NCI-H524 (cell line): ENCODE measurements at regions not wholly inside any gene's neighbourhood (a gene's known extent, or its start where the extent isn't known, plus 50 kb on each side); places are given as distances from the start of the nearest gene placed in this dataset.

ENCODE experiments used
- DNase-seq, 2 experiments: peaks; one replicate each; lab custom pipeline; 2025; lab: John Stamatoyannopoulos, UW

DNA sequence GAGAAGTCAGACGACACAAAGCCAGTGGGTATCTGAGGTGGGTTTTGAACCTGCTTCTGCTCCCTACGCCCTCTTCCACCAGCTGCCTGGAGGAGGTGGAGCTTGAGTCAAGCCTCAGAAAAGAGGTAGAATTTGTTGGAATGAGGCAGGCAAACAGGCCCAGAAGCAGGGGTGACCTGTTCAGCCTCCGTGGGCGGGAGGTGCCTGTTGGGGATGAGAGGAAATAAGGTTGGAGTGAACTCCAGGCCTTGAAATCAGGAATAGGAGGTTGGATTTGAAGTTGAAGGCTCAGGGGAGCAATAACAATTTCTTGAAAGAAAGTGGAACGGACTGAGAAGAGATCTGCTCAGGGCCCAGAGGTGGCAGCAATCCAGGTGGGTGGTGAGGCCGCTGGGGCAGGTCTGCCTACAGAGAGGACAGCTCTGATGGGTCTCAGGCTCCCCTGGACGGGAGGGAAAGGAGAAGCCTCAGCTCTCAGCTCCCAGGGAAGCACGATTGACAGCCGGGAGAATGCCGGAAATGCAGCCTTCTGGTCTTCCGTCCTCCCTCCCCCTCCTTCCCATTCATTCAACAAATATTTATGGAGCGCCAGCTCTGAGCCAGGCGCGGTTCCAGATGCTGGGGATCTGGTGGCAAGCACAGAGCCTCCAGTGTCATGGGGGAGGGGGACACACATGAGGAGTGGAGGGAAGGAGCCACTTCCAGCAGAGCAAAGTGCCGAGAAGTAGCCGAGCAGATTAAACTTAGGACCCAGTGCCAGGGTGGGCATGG, 61.9 kb upstream of the CIBAR2 start:
- DNase-seq: peak in 1 of 2 experiments; percentile 70

DNA sequence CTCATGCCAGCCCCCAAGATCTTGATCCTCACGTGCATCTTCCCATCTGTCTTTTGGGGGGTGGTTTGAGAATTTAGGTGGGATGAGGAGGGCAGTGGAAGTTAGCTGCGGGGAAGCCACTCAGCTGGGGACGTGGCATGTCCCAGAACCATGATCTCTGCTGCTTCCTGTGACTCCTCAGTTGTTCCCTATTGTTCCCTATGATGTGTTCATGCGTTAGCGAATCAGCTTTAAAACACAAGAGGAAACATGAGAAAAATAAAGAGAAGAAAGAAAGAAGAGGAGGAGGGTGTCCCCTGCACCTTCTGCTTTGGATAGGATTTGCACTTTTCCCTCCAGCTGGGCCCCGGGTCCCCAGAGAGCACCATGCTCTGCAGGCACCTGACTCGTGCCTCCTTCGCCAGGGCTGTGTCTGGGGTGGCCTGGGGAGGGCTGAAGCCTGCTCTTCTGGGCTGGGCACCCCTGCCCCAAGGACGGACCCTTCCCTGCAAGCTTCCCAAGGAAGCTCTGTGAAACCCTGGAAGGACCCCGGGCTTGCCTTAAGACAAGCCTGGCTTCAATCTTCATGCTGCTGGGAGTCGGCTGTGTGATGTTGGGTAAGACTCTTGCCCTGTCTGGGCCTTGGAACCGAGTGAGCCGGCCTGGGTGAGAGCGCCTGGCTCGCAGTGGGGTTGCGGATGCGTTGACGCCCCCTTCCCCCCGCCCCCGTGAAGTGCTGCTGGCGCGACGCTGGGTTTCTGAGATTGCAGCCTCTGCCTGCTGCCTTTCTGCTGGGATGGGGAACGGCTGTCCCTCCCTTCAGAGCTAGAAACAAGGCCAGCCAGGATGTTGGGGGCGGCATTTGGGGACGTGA, 62.8 kb upstream of the CIBAR2 start:
- DNase-seq: peak in 1 of 2 experiments; percentile 46

DNA sequence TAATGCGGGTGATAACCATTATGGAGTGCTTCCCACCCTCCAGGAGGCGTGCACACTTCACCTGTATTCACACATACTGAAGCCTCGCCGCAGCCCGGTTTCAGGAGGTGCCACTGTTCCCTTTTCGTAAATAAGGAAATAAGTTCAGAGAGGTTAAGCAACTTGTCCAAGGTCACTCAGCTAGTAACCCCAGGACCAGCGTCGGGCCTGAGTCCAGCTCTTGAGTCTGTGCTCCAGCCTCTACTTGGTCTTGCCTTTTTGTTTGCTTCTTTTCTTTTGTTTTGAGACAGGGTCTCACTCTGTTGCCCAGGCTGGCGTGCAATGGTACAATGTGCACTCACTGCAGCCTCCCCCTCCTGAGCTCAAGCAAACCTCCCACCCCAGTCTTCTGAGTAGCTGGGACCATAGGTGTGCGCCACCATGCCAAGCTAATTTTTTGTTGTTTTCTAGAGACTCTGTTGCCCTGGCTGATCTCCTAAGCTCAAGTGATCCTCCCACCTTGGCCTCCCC, 63.5 kb upstream of the CIBAR2 start:
- no peak for DNase-seq

DNA sequence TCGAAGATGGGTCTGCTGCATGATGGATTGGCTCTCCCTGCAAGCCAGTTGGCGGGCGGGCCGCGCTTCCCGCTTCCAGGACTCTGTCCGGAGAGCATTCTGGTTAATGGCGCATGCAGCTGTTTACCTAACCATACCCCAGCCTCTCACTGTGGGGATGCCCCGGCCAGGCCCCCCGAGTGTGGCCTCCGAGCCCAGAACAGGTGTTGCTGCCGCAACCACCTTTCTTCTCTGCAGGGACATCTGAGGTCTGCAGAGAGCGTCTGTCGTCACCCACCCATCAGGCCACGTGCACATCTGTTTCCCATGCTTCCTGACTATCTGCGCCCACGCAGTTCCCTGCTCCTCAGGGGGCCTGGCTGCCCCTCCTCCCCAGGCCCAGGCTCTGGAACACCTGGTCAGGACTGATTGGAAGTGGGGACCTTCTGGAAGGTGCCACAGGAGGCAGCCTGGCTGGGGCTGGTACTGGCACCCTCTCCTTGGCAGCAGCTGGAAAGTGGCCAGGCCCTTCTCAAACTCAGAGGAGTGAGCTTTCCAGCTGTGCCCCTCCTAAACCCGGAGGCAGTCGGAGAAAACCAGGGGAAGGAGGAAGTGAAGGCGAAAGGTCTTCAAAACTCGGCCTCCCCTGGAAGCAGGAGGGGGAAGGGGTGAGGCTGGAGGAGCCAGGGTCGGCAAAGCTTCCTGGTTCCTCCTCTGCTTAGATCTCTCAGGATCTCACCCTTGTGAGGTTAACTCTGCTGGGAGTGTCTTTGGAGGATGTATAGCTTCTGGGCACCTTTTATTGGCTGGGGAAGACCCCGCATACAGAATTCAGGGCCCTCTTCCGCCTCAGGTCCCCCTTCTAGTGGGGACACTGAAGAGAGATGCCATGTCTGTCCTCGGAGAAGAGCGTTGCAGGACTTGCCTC, 64.5 kb upstream of the CIBAR2 start:
- DNase-seq: peak; percentile 43 to 80

DNA sequence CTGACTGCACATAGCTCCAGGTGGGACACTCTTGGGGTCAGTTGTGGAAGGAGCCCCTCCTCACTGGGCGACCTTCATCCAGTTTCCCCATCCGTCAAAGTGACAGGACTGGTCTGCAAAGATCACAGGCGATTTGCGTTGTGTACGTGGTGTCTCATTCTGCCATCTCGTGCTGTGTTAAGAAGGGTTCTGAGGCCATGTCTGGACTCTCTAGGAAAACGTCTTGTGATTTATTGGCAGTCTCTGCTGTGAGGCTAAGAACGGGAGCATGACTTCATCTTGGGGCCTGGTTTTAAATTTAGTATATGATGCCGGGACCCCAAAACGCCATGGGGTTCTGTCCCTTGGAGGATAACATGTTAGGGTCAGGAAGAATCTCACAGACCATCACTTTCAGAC, 65.2 kb upstream of the CIBAR2 start:
- no peak for DNase-seq

DNA sequence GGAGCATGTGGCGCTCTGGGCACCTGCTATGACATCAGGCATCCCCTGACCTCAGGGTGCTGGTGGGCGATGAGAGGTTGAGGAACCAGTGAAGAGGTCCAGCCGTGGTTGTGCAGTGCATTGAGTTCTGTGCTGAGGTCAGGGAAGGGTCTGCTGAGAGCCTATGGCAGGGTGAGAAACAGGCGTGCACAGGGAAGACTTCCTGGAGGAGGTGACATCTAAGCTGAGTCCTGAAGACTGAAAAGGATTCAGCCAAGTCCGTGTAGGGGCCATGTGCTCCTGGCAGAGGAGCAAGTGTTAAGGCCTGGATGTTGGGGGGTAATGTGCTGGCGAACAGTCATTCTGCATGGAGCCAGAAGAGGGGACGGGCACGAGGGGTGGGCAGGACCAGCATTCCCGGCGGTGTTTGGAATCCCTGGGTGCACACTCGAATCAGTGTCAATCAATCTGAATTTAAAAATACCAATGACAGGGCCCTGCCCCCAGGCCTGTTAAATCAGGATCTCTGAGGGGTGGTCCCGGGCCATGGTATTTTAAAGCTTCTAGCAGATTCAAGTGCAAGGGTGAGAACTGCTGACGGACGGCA, 65.8 kb upstream of the CIBAR2 start:
- no peak for DNase-seq

DNA sequence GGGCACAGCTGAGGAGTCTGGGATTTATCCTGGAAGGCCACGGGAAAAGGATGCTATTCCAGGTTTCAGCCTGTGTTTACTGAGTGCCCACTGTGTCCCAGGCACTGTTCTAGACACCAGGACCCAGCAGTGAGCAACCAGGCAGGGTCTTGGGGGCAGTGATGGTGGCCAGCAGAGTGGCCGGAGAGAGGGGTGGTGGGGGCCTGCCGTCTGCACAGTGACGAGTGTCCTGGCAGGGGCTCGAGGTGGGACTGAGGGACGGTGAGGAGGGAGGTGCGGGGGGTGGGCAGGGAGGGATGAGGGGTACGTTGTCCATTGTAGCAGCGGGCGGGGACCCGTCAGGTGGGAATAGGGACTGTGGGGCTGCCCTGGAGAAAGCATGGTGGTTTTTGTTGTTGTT, 66.3 kb upstream of the CIBAR2 start:
- DNase-seq: no peak

DNA sequence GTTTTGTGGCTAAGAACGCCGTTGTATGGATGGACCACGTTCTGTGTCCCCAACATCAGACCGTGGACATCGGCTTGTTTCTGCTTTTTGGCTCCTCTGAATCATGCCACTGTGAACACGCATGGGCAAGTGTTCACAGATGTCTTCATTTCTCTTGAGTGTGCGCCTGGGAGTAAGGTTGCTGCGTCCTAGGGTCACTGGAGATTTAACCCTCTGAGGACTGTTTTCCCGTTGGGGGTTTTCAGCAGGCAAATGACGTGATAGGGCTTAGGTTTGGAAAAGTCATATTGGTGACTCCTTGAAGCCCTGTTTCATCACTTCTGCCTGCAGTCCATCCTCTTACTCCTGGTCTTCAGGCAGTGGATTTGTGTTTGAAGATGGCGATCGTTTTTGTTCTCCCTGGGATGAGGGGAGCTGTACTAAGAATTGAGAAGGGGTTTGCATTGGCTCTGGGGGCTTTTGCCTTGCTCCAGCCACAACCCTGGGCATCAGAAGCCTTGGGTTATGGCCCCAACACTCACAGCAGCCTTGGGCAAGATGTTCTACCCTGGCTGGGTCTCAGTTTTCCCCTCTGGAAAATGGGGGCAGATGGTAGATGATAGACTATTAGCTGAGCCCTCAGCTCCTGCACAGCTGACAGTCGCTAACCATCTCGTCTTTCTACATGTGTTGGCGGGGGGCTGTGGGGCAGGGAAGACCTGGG, 67.2 kb upstream of the CIBAR2 start:
- DNase-seq: no peak

DNA sequence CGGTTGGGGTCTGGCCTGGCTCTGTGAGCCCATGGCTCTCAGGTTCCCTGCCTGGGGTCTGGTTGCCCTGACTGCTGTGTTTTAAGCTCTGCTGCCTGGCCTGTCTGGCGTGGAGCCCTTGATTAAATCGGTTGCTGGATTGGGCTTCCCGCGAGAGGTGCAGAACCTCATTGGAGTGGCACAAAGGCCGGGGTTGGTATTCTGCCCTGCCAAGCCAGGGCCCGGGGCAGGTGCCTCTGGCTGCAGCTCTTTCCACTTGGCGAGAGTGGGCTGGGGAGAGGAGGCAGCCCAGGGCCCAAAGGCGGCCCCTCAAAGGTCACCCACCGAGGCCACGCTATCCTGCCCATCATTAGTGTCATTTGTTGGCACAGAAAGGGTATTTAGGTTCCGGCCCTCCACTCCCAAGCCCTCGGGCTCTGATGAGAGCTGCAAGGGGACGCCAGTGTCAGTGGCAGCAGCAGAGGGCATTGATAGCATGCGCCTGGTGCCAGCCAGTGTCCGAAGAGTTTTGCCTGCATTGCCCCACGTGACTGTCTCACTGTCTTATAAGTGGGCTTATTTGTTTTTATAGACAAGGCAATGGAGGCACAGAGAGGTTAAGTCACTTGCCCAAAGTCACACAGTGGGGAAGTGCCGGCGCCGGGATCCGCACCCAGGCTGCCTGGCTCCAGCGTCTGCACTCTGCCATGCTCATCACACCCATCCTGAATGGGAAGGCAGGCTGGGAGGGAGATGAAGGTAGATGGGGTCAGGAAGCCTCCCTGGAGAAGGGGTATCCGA, 68.0 kb upstream of the CIBAR2 start:
- DNase-seq: no peak

DNA sequence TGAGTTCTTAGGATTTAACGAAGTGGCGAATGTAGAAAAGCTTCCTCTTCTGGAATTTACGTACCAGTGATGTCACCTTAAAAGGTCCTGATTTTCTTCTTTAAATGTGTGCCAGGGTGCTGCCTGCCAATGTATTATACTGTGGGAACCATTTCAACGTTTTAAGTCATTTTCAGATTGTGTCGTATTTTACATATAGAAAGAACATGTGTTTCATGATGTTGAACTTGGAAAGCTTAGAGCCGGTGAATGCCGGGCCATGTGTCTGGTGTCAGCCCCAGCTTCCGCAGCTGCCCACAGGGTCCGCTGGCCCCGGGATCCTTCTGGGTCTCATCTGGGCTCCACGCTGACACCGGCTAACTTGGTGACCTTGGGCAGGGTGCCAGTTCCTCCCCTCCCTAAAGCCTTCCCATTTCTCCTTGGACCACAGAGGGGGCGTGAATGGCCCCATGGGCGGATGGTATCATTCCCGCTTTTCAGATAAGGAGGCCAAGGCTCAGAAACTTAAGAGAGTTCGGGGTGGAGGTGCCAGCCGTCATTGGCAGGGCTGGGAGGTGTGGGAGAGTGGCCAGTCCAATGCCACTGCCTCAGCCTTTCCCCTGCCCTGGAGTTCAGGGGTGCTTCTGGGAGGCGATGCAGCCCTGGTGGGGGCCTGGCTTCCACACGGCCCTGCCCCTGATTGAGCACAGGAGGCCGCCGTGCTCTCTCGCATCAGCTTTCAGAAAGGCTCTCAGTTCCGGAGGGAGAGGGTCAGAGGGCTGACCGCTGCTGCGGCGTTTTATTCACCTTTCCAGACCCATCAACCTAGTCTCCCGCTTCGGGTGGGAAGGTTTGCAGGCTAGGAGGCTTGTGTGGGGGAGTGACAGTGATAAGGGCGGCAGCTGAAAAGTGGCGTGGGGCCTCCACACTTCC, 68.8 kb upstream of the CIBAR2 start:
- no peak for DNase-seq

DNA sequence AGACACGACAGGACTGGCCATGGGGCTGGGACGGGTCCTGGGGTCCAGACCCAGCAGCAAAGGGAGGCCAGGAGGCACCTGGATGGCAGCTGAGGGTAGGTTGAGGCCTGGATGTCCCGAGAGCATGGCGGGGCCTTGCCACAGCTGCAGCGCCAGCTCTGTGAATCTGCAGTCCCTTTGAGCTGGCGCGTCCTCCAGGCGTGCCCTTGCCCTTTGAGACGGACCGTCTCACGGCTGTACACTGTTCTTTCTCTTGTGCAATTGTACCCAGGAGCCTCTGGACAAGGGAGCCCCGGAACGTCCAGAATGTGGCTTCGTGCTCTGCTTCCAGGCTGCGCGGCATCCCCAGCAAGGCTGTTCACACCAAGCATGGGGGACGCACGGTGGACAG, 69.5 kb upstream of the CIBAR2 start:
- DNase-seq: no peak

DNA sequence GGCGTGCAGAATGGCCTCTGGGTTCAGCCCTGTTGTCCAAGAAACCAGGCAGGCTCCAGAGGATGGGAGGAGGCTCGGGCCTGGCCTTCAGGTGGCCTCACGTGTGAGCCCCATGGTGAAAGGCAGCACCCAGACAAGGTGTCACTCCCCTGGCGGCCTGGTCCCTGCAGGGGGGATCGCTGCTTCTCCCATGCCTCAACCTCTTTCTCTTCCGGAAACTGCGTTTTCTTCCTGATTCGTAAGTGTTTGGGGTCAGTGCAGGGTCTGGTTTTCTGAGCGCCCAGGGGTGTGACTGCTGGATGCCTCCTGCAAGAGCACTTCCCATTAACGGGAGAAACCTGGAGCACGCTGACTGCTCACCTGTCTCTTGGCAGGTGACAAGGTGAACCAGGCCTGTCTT, 70.0 kb upstream of the CIBAR2 start:
- DNase-seq: no peak

DNA sequence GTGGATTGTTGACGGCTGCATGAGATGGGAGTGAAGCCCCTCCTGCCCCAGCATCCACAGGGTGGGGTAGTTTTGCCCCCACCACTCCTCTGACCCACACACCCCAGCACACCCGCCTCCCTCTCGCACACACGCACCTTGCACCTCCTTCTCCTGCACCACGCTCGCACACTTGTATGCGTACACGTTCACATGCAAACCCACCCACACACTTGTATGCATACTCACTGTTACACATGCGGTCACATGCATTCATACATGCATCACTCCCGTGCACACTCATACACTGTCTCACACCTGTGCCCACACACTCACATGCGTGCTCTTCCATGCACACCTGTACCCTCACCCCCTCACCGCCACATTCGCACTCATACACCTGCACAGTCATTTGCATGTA, 70.5 kb upstream of the CIBAR2 start:
- no peak for DNase-seq

DNA sequence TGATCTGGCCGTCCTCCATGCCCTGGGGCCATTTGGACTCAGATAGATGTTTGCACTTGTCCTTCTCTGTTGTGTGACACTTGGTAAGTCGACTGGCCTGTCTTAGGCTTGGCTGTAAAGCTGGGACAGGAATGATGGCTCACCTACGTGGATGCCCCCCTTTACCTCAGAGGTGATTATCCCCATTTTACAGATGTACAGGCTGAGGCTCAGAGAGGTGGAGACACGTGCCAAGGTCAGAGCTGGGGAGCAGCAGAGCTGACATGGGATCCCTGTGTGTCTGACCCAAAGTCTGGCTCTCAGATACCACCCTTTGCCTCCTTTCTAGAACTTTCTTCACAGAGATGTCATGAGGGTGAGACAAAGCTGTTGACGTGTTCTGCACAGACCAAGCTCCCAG, 71.3 kb upstream of the CIBAR2 start:
- DNase-seq: no peak

DNA sequence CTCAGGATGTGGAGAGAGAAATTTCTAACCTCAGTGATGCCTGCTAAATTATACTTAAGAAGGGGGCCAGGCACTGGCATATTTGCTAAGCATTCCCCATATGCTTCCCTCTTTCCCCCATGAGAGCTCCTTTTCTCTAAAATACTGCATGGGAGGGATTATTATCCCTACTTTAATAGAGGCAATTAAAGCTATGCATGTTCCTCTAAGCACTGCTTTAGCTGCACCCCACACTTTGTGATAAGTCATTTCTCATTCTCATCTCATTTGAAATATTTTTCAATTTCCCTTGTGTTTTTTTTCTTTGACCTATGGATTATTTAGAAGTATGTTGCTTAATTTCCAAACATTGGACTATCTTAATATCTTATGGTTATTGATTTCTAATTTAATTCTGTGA, 72.1 kb upstream of the CIBAR2 start:
- DNase-seq: no peak

DNA sequence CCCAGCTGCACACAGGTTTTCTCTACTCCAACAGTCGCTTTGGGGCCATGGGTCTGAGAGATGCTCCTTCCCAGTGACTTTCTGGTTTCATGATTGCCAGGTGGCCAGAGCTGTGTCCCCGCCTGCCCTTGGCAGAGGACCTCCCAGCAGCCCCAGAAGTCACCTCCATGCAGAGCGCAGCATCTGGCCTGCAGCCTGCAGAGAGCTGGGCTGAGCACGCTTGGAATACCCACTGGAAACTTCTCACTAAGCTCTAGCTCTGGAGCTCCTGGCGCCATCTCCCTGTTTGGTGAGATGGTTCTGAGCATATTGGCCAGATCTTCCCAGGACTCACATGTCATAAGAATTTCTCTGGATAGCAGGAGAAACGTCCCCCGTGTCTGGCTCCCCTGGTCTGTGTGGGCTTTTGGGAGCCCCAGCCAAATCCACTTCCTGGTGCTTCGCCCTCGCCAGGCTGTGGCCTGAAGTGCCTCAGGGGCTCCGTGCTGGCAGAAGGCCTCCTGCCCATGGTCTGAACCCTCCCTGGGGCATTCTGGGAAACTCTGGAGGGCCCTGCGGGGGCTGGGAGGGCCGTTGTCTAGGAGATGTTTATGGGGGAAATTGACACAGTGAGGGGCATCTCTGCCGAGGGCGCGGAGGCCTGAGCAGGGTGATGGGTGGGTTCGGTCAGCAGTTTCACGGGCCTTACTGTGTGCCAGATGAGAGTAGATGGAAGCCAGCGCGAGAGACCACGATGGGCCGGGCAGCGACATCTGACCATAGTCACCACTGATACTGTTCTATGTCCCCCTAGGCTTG, 73.2 kb upstream of the CIBAR2 start:
- no peak for DNase-seq

DNA sequence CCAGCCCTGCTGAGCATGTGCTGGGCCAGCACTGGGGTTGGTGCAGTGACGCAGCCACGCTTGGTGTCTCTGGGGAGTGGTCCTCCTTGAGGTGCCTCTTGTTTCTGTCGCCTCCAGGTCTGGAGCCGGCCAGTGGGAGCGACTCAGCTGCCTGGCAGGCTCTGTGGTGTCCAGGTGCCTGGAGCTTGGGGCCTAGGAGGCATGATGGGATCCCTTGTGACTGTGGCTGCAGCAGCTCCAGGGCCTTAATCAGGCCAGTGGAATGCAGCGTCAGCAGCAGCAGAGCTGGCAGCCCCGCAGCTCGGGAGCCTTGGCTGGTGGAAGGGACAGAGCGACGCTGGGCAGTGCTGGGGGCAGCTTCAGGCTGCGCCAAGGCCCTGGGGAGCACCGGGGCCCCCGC, 74.7 kb upstream of the CIBAR2 start:
- no peak for DNase-seq

DNA sequence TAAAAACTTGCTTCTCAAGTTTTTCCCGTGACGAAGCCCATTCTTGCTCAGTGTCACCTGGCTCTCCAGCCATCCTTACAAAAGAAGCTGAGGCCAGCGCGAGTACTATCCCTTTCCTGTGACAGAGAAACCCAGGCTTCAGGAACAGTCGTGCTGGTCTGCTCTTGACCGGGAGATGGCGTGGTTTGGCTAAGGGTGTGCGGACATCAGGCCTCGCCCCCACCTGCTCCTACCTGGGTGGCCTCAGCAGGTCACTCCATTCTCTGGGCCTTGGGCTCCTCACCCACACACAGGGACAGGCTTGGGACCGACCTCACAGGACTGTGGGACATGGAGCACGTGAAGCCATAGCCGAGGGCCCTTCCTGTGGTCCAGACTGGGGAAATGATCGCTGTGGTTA, 75.2 kb upstream of the CIBAR2 start:
- no peak for DNase-seq
